Activated T-cell treated with anti-CD3 and anti-CD28 coated beads, Interleukin-2, amount 50 U/mL, for 1 hour (primary cell): ENCODE measurements at regions not wholly inside any gene's neighbourhood (a gene's known extent, or its start where the extent isn't known, plus 50 kb on each side); places are given as distances from the start of the nearest gene placed in this dataset.

Source experiments
- DNase-seq: peaks from one replicate; pipeline ENCODE4 v3.0.0-alpha.2; 2020

DNA sequence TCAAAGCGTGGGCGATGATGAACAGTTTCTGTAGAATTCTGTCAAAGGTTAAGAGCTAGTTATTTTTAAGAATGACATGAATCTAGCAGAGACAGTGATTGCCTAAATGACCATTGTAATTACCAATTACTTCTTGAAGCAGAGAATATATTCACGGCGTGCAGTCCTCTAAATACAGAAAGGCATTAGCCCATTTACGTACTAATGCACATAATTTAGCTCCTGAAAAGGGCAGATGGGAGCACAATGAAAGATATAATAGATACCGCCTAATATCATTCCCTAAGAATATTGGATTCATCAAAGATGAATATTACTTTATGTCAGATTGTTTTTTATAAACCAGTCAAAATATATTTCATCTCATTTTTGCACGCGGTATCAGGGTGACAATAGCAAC is 212.4 kb downstream of the URI1 start:
- no peak for DNase-seq

DNA sequence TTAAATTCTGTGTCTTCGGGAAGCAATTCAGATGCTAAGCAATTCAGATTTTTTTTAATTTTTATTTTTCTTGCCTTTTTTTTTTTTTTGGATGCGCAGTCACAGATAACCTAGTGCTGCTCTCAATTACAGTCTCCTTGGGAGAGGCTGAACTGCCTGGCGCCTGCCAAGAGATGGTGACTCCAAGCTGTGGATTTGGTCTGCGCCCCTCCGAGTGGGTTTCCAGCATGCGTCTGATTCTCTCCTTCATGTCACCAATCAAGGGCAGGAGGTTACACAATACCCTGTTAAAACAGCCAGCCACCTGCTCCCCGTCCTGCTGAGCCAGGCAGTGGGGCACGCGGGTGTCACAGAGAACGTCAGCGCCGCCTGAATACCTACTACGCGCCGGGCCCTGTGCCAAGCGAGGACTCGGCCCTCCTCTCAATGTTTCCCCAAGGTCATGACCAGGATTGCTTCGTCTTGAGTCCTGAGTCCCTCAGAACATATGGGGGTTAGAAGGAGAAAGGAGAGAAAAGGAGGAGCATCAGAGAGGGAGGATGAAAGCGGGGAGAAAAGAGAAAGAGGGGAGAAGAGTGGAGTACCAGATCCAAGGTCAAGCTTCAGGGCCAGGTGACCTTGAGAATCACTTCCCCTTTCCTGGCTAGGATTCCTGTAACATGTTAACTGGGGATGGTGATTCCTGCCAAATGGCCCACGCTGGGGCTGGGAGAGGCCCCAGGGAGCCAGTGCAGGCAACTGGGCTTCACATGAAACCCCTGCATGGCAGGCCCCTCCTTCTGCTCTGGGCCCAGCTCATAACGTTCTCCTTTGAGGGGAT is 213.6 kb downstream of the URI1 start:
- no peak for DNase-seq

GRCh38 chr19:30156646-30157045 is 214.6 kb downstream of the URI1 start:
- no peak for DNase-seq

DNA sequence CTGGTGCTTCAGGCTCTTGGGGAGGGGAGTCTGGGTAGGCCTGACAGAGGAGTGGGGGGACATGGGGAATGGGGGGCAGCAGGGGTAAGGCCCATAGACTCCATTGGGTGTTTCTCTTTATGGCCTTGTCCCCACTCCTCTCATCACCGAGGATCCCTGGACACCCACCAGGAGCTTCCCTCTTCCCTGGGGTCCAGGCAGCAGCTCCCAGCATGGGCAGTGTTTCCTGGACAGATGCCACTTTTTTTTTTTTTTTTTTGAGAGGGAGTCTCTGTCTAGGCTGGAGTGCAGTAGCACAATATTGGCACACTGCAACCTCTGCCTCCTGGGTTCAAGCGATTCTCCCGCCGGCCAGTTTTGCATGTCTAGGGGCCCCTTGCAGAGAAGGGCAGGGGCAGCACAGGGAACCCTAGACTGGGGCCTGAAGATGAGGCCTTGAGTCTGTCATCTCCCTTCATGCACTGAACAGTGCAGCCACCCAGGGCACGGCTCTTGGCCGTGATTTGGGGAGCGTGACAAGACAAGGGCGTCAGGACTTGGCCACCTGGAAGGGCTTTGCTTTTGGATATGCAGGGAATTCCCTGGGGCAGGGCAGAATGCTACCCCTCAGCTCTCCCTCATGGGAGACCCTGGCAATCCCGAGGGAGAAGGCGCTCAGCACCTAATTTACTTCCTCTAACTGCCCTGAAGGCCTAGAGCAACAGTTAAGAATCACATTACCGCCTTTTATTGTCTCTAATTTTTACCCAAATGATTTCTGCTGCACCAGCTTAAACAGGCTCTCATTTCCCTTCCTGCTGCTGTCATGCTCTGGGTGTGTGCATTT is 213.9 kb upstream of the ZNF536 start:
- DNase-seq, result no peak

DNA sequence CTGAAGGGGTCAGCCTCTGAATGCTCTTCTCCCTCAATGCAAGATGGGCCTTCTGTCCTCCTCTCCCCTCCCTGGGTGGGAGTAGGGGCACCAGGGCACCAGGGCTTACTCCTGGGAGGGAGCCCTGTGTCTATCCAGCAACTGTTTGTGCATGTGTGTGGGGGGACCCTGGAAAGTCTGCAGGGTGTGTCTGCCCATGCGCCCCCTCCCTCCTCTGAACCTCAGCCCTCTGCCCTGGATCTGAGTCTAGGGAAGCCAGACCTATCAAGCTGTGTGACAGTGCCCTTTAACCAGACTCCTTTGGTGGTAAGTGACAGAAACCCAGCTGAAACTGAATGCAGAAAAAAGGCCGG is 213.3 kb upstream of the ZNF536 start:
- no peak for DNase-seq

GRCh38 chr19:30159636-30160035 is 212.5 kb upstream of the ZNF536 start:
- DNase-seq, result no peak

- DNase-seq, result no peak
Observed at GRCh38 chr19:30160426-30160825, 211.8 kb upstream of the ZNF536 start.

- no peak for DNase-seq
Observed at GRCh38 chr19:30161021-30161655, 211.0 kb upstream of the ZNF536 start.

GRCh38 chr19:30161770-30162169 is 210.4 kb upstream of the ZNF536 start:
- no peak for DNase-seq

DNA sequence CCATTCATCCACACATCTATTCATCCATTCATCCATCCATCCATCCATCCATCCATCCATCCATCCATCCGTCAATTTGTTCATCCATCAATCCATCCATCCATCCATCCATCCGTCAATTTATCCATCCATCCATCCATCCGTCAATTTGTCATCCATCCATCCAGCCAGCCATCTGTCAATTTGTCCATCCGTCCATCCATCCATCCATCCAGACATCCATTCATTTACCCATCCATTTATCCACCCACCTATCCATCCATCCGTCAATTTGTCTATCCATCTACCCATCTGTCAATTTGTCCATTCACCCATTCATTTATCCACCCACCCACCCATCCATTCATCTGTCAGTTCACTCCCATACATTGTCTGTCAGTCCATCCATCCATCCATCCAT is 209.5 kb upstream of the ZNF536 start:
- no peak for DNase-seq

DNA sequence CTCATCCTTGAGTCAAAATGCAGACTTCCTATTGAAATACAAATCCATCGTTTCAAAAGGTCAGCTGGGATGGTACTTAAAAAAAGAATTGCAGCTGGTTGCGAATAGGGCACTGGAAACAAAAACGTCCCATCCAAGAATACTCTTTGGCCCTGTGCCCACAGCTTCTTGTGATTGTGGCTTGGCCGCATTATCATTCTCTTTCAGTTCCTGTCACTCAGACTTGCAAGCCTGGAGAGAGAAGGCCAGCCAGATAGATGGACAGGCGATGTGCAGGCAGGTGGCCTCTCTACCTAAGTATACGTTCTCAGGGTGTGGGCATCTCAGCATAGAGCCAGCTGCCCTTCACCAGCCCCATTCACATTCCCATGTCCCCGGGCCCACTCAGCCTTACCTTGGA is 208.5 kb upstream of the ZNF536 start:
- DNase-seq, result no peak

DNA sequence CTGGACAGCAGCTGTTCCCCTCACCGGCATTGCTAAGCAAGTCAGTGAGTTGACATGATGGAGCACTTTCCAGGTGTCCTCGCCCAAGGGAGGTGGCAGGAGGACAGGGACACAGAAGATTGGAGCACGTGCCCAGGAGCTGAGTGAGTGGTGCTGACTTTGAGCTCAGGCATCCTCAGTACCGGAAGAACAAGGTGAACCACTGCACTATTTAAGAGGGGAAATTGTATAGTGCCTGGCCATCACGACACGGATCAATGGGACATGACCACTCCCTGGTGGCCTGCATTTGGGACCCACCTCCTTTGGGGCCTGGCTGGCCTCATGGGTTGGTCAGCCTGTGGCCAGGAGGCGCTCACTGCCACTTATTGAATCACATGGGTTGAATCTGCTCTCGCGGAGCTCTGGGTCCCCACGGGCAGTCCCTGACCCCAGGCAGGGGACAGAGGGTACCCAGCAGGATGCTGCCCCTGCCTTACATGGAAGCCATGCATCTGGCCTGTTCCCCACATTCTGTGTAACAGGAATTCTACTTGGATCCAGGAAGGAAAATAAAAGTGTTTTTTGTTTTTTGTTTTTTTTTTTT is 206.9 kb upstream of the ZNF536 start:
- DNase-seq, result no peak

GRCh38 chr19:30167206-30167868 is 204.8 kb upstream of the ZNF536 start:
- DNase-seq, result no peak

DNA sequence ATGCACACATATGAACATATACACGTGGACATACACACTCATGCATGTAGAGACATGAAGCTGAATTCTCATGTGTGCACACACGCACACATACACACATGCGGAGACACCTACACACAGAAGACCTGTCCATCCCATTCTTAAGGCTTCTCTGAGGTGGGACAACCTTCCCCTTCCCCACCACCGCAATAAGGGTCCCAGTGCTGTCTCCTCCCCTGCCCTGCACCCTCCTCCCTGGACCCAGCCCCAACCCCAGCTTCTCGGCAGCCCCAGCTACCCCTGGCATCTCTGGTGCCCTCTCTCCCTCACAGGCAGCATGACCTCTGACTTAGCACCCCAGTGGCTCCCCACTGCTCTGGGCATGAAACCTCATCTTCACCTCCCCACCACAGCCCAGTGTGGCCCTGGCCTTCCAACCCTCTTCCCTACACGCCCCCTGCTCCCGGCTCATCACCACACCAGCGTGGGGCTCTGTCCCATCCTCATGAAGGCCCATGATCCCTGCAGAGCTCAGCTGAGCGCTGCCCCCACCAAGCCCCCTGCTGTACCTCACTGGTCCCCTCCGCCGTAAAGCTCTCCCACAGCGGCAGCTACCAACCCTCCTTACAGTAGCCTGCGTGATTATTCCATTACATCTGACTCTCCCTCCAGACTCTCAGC is 204.1 kb upstream of the ZNF536 start:
- DNase-seq, result no peak

- DNase-seq, result no peak
Observed at GRCh38 chr19:30168760-30169159, 203.4 kb upstream of the ZNF536 start.

- DNase-seq, result no peak
Observed at GRCh38 chr19:30169196-30169900, 202.8 kb upstream of the ZNF536 start.

- no peak for DNase-seq
Observed at GRCh38 chr19:30170081-30170480, 202.1 kb upstream of the ZNF536 start.

DNA sequence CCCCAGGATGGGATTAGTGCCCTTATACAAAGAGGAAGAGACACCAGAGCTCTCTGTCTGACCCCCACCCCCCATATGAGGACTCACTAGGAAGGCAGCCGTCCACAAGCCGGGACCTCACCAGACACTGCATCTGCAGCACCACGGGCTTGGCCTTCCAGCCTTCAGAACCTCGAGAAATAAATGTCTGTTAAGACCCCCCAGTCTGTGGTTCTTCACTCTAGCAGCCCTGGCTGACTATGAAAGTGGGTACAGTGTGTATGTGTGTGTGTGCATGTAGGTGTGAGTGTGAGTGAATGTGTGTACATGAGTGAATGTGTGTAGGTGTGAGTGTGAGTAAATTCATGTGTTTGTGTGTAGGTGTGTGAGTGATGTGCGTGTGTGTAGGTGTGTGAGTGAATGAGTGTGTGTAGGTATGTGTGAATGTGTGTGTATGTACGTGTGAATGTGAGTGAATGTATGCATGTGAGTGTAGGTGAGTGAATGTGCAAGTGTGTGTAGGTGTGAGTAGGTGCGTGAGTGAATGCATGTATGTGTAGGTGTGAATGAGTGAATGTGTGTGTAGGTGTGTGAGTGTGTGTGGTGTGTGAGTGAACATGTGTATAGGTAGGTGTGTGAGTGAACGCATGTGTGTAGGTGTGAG is 201.6 kb upstream of the ZNF536 start:
- DNase-seq, result no peak

- no peak for DNase-seq
Observed at GRCh38 chr19:30171138-30171635, 201.0 kb upstream of the ZNF536 start.

- no peak for DNase-seq
Observed at GRCh38 chr19:30171795-30172612, 200.2 kb upstream of the ZNF536 start.
